WTC11 (cell line): ENCODE measurements at regions not wholly inside any gene's neighbourhood (a gene's known extent, or its start where the extent isn't known, plus 50 kb on each side); places are given as distances from the start of the nearest gene placed in this dataset.

Source experiments
- ATAC-seq: fragments of 200-7000 bp; cut with Tn5 transposase; 2 replicates; pipeline ENCODE4 v1.10.0; 2021; ENCODE audit warnings: mild to moderate bottlenecking, moderate library complexity
- CTCF ChIA-PET: fragments of 300-600 bp; sonication (Branson Sonifier 250); formaldehyde crosslinking; loops from one replicate; lab custom pipeline; 2021; ENCODE audit warnings: antibody characterized with exemption; lab: Charles Lee
- POLR2A ChIA-PET: fragments of 350-600 bp; sonication (Branson Sonifier 250); formaldehyde crosslinking; loops from one replicate; lab custom pipeline; 2021; ENCODE audit warnings: antibody characterized with exemption; lab: Charles Lee
- DNase-seq: peaks from one replicate; pipeline ENCODE4 v3.0.0; 2021; ENCODE audit warnings: low spot score
- H3K27ac Mint-ChIP-seq: 2 replicates; pipeline ENCODE4 v1.8.0; 2021; ENCODE audit warnings: mixed read lengths
- H3K27me3 Mint-ChIP-seq: 2 replicates; pipeline ENCODE4 v1.8.0; 2021; ENCODE audit warnings: low read depth, mild to moderate bottlenecking, moderate library complexity, mixed read lengths
- H3K36me3 Mint-ChIP-seq: 2 replicates; pipeline ENCODE4 v1.8.0; 2021; ENCODE audit warnings: mixed read lengths
- H3K4me1 Mint-ChIP-seq: 2 replicates; pipeline ENCODE4 v1.8.0; 2022; ENCODE audit warnings: mixed read lengths
- H3K4me3 Mint-ChIP-seq: 2 replicates; pipeline ENCODE4 v1.8.0; 2021; ENCODE audit warnings: mild to moderate bottlenecking, moderate library complexity, mixed read lengths
- H3K9me3 Mint-ChIP-seq: 2 replicates; pipeline ENCODE4 v1.8.0; 2021; ENCODE audit warnings: mixed read lengths
- ARID4B ChIP-seq: sonication (generic); formaldehyde crosslinking; IDR thresholded peaks from 2 replicates; pipeline ENCODE4 v1.8.0; 2023; ENCODE audit warnings: missing genetic modification reagents, mild to moderate bottlenecking, borderline replicate concordance
- ATF3 ChIP-seq: sonication (generic); formaldehyde crosslinking; conservative IDR thresholded peaks from 2 replicates; pipeline ENCODE4 v1.8.1; 2022; ENCODE audit warnings: mild to moderate bottlenecking, missing genetic modification reagents
- ATF6 ChIP-seq: sonication (generic); formaldehyde crosslinking; IDR thresholded peaks from 2 replicates; pipeline ENCODE4 v1.8.1; 2023; ENCODE audit warnings: mild to moderate bottlenecking, missing genetic modification reagents
- CTCF ChIP-seq: fragments of 200-600 bp; IDR thresholded peaks from 2 replicates; pipeline ENCODE4 v1.8.0; 2022; ENCODE audit warnings: antibody characterized with exemption
- EMX1 ChIP-seq: fragments of 250-450 bp; sonication (Bioruptor Pico); IDR thresholded peaks from 2 replicates; pipeline ENCODE4 v1.8.0; 2021; ENCODE audit warnings: mild to moderate bottlenecking
- KAT7 ChIP-seq: sonication (generic); formaldehyde crosslinking; IDR thresholded peaks from 2 replicates; pipeline ENCODE4 v1.8.1; 2023; ENCODE audit warnings: missing genetic modification reagents, mild to moderate bottlenecking, borderline replicate concordance
- MYBL2 ChIP-seq: sonication (generic); formaldehyde crosslinking; IDR thresholded peaks from 2 replicates; pipeline ENCODE4 v1.8.1; 2023; ENCODE audit warnings: mild to moderate bottlenecking, moderate library complexity, missing genetic modification reagents
- PRRX2 ChIP-seq: fragments of 250-450 bp; sonication (Bioruptor Pico); IDR thresholded peaks from 2 replicates; pipeline ENCODE4 v1.8.0; 2021; ENCODE audit warnings: mild to moderate bottlenecking
- STAT6 ChIP-seq: sonication (generic); formaldehyde crosslinking; conservative IDR thresholded peaks from 2 replicates; pipeline ENCODE4 v1.8.1; 2023; ENCODE audit warnings: mild to moderate bottlenecking, low read depth, missing genetic modification reagents, moderate library complexity
- TCF7 ChIP-seq: sonication (generic); formaldehyde crosslinking; IDR thresholded peaks from 2 replicates; pipeline ENCODE4 v1.8.0; 2022; ENCODE audit warnings: mild to moderate bottlenecking, low read depth, missing genetic modification reagents, moderate library complexity
- ZMAT4 ChIP-seq: fragments of 250-450 bp; sonication (Bioruptor Pico); IDR thresholded peaks from 2 replicates; pipeline ENCODE4 v1.9.0; 2021; ENCODE audit warnings: mild to moderate bottlenecking
- ZNF281 ChIP-seq: sonication (generic); formaldehyde crosslinking; IDR thresholded peaks from 2 replicates; pipeline ENCODE4 v1.8.0; 2023; ENCODE audit warnings: mild to moderate bottlenecking, missing genetic modification reagents

- no peak for TF ChIP-seq ATF6 (CRISPR knock-in tag)
- no peak for TF ChIP-seq MYBL2 (CRISPR knock-in tag)
- no peak for TF ChIP-seq CTCF
- TF ChIP-seq ARID4B (CRISPR knock-in tag) = no peak
- TF ChIP-seq EMX1 (CRISPR knock-in tag) = no peak
- TF ChIP-seq STAT6 (CRISPR knock-in tag) = no peak
- TF ChIP-seq, all 79 proteins: peak for 0
Measured at GRCh38 chr6:90462102-90462501, 124.8 kb downstream of the MAP3K7 start (continued).

- CTCF ChIA-PET = interaction anchor here (1.4 to 1.9 kb wide), 2 partner anchors 17 to 521 kb away, joined by 6 read pairs; no protein-coding TSS in a partner anchor
- Mint-ChIP-seq H3K36me3 (no peaks in the 10 kb centered on the region), H3K9me3 (peaks cover 10% of the 10 kb centered on the region), H3K27me3 (no peaks in the 10 kb centered on the region), H3K4me1 (0 out of 2 replicates have a peak, but pooled peaks cover 3% of the 10 kb centered on the region), H3K27ac (no peak overlapping the region), H3K4me3 (no peak overlapping the region)
- POLR2A ChIA-PET = no interaction called here
- DNase-seq (no peak), ATAC-seq (no peak)
- TF ChIP-seq ZMAT4 (CRISPR knock-in tag) (no peak), ZNF281 (no peak), PRRX2 (no peak), TCF7 (no peak), ARID4B (CRISPR knock-in tag) (no peak), STAT6 (CRISPR knock-in tag) (no peak), KAT7 (CRISPR knock-in tag) (no peak), ATF3 (CRISPR knock-in tag) (no peak)
Measured at GRCh38 chr6:90461383-90461782, 125.5 kb downstream of the MAP3K7 start.
